Activated CD8-positive, alpha-beta T cell treated with anti-CD3 and anti-CD28 coated beads for 36 hours (primary cell): ENCODE measurements at regions not wholly inside any gene's neighbourhood (a gene's known extent, or its start where the extent isn't known, plus 50 kb on each side); places are given as distances from the start of the nearest gene placed in this dataset.

Source experiments
- ATAC-seq: fragments of 200-7000 bp; cut with Tn5 transposase; one replicate; pipeline ENCODE4 v1.10.0; 2021; ENCODE audit warnings: mild to moderate bottlenecking, moderate library complexity
- CTCF ChIA-PET: fragments of 350-600 bp; sonication (Branson Sonifier 250); formaldehyde crosslinking; loops from one replicate; lab custom pipeline; 2021; ENCODE audit warnings: antibody characterized with exemption; lab: Charles Lee
- POLR2A ChIA-PET: fragments of 350-600 bp; sonication (Branson Sonifier 250); formaldehyde crosslinking; loops from one replicate; lab custom pipeline; 2021; ENCODE audit warnings: antibody characterized with exemption; lab: Charles Lee
- DNase-seq: peaks from one replicate; pipeline ENCODE4 v3.0.0-alpha.2; 2020
- H3K27ac Mint-ChIP-seq: one replicate; pipeline ENCODE4 v1.8.0; 2021; ENCODE audit warnings: mild to moderate bottlenecking, mixed read lengths
- H3K27me3 Mint-ChIP-seq: one replicate; pipeline ENCODE4 v1.8.0; 2021; ENCODE audit warnings: mixed read lengths
- H3K36me3 Mint-ChIP-seq: one replicate; pipeline ENCODE4 v1.8.0; 2021; ENCODE audit warnings: low read depth, mixed read lengths
- H3K4me1 Mint-ChIP-seq: one replicate; pipeline ENCODE4 v1.8.0; 2021; ENCODE audit warnings: low read depth, mixed read lengths
- H3K4me3 Mint-ChIP-seq: one replicate; pipeline ENCODE4 v1.8.0; 2021; ENCODE audit warnings: mild to moderate bottlenecking, moderate library complexity, mixed read lengths
- H3K9me3 Mint-ChIP-seq: one replicate; pipeline ENCODE4 v1.8.0; 2021; ENCODE audit warnings: mixed read lengths
- intact Hi-C: fragments of 100-400 bp; cut with micrococcal nuclease; formaldehyde crosslinking; loops from one replicate; pipeline ENCODE4 v1.10.0; 2022
- TF ChIP-seq, protein P1 (sequence below): fragments of 200-600 bp; IDR thresholded peaks from one replicate; pipeline ENCODE4 v1.8.0; 2022; ENCODE audit warnings: antibody characterized with exemption, mild to moderate bottlenecking

DNA sequence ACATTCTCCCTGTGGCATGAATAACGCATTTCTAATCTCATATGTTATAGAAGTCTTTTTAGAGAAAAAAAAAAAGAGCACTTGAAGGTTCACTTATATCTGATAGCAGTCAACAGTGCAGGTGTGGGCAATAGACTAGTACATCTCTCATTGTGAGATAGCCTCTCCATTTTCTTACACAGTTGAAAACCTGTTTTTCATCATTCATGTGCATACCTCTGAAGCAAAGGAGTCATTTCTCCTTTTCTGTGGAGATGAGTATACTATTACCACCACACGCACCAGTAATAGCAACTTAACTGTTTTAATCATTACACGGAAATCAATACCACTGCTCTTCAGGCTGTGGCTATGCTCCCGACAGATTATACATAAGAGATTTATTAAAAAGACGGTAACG lies 1653.3 kb upstream of the TMEFF2 start:
- no peak for ATAC-seq
- Mint-ChIP-seq H3K4me1 (no peaks in the 10 kb centered on the region), H3K27me3 (no peaks in the 10 kb centered on the region), H3K4me3 (no peak overlapping the region), H3K27ac (no peak overlapping the region), H3K9me3 (no peaks in the 10 kb centered on the region), H3K36me3 (no peaks in the 10 kb centered on the region)
- TF ChIP-seq, protein P1, sequence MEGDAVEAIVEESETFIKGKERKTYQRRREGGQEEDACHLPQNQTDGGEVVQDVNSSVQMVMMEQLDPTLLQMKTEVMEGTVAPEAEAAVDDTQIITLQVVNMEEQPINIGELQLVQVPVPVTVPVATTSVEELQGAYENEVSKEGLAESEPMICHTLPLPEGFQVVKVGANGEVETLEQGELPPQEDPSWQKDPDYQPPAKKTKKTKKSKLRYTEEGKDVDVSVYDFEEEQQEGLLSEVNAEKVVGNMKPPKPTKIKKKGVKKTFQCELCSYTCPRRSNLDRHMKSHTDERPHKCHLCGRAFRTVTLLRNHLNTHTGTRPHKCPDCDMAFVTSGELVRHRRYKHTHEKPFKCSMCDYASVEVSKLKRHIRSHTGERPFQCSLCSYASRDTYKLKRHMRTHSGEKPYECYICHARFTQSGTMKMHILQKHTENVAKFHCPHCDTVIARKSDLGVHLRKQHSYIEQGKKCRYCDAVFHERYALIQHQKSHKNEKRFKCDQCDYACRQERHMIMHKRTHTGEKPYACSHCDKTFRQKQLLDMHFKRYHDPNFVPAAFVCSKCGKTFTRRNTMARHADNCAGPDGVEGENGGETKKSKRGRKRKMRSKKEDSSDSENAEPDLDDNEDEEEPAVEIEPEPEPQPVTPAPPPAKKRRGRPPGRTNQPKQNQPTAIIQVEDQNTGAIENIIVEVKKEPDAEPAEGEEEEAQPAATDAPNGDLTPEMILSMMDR: no peak
- DNase-seq: no peak
- POLR2A ChIA-PET: no interaction called here
- CTCF ChIA-PET: no interaction called here
- intact Hi-C loops: no loop called here

GRCh38 chr2:193847130-193847529 lies 1652.4 kb upstream of the TMEFF2 start:
- H3K36me3 Mint-ChIP-seq: no peaks in the 10 kb centered on the region
- no peaks in the 10 kb centered on the region for H3K27me3 Mint-ChIP-seq
- H3K4me3 Mint-ChIP-seq: no peak overlapping the region
- POLR2A ChIA-PET: no interaction called here
- ATAC-seq (no peak), DNase-seq (no peak)
- H3K9me3 Mint-ChIP-seq: no peaks in the 10 kb centered on the region
- CTCF ChIA-PET: no interaction called here
- intact Hi-C loops: no loop called here
- TF ChIP-seq, protein P1: no peak
- no peak overlapping the region for H3K27ac Mint-ChIP-seq
- no peaks in the 10 kb centered on the region for H3K4me1 Mint-ChIP-seq

DNA sequence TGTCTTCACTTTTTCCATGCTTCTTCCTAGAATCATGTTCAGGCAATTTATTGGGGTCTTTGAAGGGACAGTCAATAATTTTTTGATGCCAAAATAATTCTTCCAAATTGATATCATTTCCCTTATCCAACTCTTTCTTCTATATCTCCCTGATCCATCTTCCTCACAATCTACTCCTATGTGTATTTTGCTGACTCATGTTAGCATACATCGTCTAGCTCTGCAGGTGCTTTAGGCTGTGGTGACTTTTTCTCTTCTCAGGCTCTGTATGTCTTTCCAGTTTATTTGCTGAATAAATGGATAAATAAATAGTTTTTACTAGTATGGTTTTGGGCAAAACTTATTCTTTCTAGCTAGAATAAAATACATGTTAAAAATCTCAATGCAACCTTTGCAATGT lies 1650.9 kb upstream of the TMEFF2 start:
- Mint-ChIP-seq H3K4me3 (no peak overlapping the region), H3K4me1 (no peaks in the 10 kb centered on the region), H3K27me3 (no peaks in the 10 kb centered on the region), H3K27ac (no peak overlapping the region), H3K9me3 (no peaks in the 10 kb centered on the region), H3K36me3 (no peaks in the 10 kb centered on the region)
- CTCF ChIA-PET: no interaction called here
- TF ChIP-seq, protein P1: no peak
- POLR2A ChIA-PET: no interaction called here
- DNase-seq: no peak
- intact Hi-C loops: no loop called here
- no peak for ATAC-seq

DNA sequence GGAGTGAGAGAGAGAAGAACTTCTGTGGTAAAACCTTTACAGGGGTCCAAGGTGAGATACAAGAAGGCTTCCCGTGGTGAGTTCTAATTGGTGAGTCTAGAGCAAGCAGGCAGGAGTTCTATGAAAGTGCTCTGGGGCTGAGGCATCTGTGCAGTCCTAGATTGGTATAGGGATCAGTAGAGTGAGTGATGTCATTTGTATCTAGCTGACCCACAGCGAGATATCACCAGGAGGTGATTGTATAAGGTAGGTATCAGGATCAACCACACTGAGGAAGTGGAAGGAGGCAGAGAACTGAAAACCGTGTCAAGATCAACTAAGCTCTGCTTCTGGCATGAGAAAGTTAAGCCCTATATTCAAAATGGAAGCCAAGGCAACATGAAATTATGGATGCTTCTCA lies 1648.9 kb upstream of the TMEFF2 start:
- DNase-seq: no peak
- no peak for ATAC-seq
- no peak overlapping the region for H3K27ac Mint-ChIP-seq
- ChIA-PET CTCF (no interaction called here), POLR2A (interaction anchor here (0.6 kb wide), 1 partner anchor 1710 kb away, joined by 3 read pairs; no protein-coding TSS in a partner anchor)
- H3K4me3 Mint-ChIP-seq: no peak overlapping the region
- TF ChIP-seq, protein P1: no peak
- no peaks in the 10 kb centered on the region for H3K36me3 Mint-ChIP-seq
- no peaks in the 10 kb centered on the region for H3K9me3 Mint-ChIP-seq
- no peaks in the 10 kb centered on the region for H3K27me3 Mint-ChIP-seq
- intact Hi-C loops: no loop called here
- no peaks in the 10 kb centered on the region for H3K4me1 Mint-ChIP-seq

- no peaks in the 10 kb centered on the region for H3K36me3 Mint-ChIP-seq
- H3K27me3 Mint-ChIP-seq: no peaks in the 10 kb centered on the region
- no peaks in the 10 kb centered on the region for H3K4me1 Mint-ChIP-seq
- CTCF ChIA-PET: no interaction called here
- no peak overlapping the region for H3K27ac Mint-ChIP-seq
- H3K9me3 Mint-ChIP-seq: no peaks in the 10 kb centered on the region
- intact Hi-C loops: no loop called here
- no peak overlapping the region for H3K4me3 Mint-ChIP-seq
- POLR2A ChIA-PET: interaction anchor here (0.6 kb wide), 1 partner anchor 818 kb away, joined by 3 read pairs; no protein-coding TSS in a partner anchor
- TF ChIP-seq, protein P1: no peak
- no peak for DNase-seq
- no peak for ATAC-seq
Observed at GRCh38 chr2:193841384-193842150, 1646.8 kb upstream of the TMEFF2 start.
